MM.1S (cell line): ENCODE measurements at regions not wholly inside any gene's neighbourhood (a gene's known extent, or its start where the extent isn't known, plus 50 kb on each side); places are given as distances from the start of the nearest gene placed in this dataset.

Experiments used
- CTCF ChIP-seq: fragments of 300-600 bp; sonication (generic); IDR thresholded peaks from 2 replicates; pipeline ENCODE4 v1.5.1; 2016; ENCODE audit warnings: antibody characterized with exemption, low read length, mixed read lengths
- EZH2 ChIP-seq: fragments of 300-600 bp; sonication (generic); optimal IDR thresholded peaks from 2 replicates; pipeline ENCODE3; 2017; ENCODE audit warnings: low read depth, mild to moderate bottlenecking, antibody characterized with exemption, low read length, mixed read lengths
- EZH2phosphoT487 ChIP-seq: fragments of 300-600 bp; sonication (generic); IDR thresholded peaks from 2 replicates; pipeline ENCODE4 v1.6.1; 2018; ENCODE audit warnings: antibody characterized with exemption, low read length

- TF ChIP-seq CTCF (no peak), EZH2phosphoT487 (no peak), EZH2 (no peak)
Measured at GRCh38 chr5:167769846-167770413, 521.5 kb upstream of the WWC1 start.
